Neural cell (in vitro differentiated cells): ENCODE measurements at regions not wholly inside any gene's neighbourhood (a gene's known extent, or its start where the extent isn't known, plus 50 kb on each side); places are given as distances from the start of the nearest gene placed in this dataset.

Experiments
- H2AFZ ChIP-seq: fragments of 200-600, 300-800 bp; sonication (generic), shearing (Covaris generic); 2 replicates; pipeline ENCODE4 v1.6.0; 2014; ENCODE audit warnings: low read depth, mild to moderate bottlenecking, antibody characterized with exemption, low read length, moderate library complexity
- H3F3A ChIP-seq: fragments of 200-600 bp; shearing (Covaris generic); 2 replicates; pipeline ENCODE4 v1.6.1; 2016; ENCODE audit warnings: mild to moderate bottlenecking, moderate library complexity, mixed read lengths, antibody characterized with exemption, low read length; ENCODE audit not compliant: insufficient read depth, poor library complexity, severe bottlenecking
- H3K27ac ChIP-seq: fragments of 200-600, 300-800 bp; sonication (generic), shearing (Covaris generic); 2 replicates; pipeline ENCODE4 v1.5.1; 2014; ENCODE audit warnings: mild to moderate bottlenecking, low read length, moderate library complexity
- H3K27me3 ChIP-seq: fragments of 300-800, 200-600 bp; sonication (generic), shearing (Covaris generic); 2 replicates; pipeline ENCODE4 v1.6.0; 2014; ENCODE audit warnings: mild to moderate bottlenecking, low read depth, low read length, moderate library complexity; ENCODE audit not compliant: insufficient read depth
- H3K36me3 ChIP-seq: fragments of 300-800, 200-600 bp; sonication (generic), shearing (Covaris generic); 2 replicates; pipeline ENCODE4 v1.5.1; 2014; ENCODE audit warnings: mild to moderate bottlenecking, antibody characterized with exemption, low read length, moderate library complexity; ENCODE audit not compliant: insufficient read depth
- H3K4me2 ChIP-seq: fragments of 300-800, 200-600 bp; sonication (generic), shearing (Covaris generic); 2 replicates; pipeline ENCODE4 v1.6.0; 2014; ENCODE audit warnings: mild to moderate bottlenecking, low read length
- H3K4me3 ChIP-seq: fragments of 300-800, 200-600 bp; sonication (generic), shearing (Covaris generic); 2 replicates; pipeline ENCODE4 v1.5.1; 2014; ENCODE audit warnings: mild to moderate bottlenecking, low read length, moderate library complexity
- H3K79me2 ChIP-seq: fragments of 200-600 bp; shearing (Covaris generic); replicated peaks from 2 replicates; pipeline ENCODE4 v1.6.0; 2014; ENCODE audit warnings: mild to moderate bottlenecking, low read length, moderate library complexity; ENCODE audit not compliant: insufficient read depth
- H3K9ac ChIP-seq: fragments of 300-800, 200-600 bp; sonication (generic), shearing (Covaris generic); 2 replicates; pipeline ENCODE4 v1.6.1; 2016; ENCODE audit warnings: mild to moderate bottlenecking, low read length, mixed read lengths
- H3K9me2 ChIP-seq: fragments of 200-600 bp; shearing (Covaris generic); 2 replicates; pipeline ENCODE4 v1.6.1; 2016; ENCODE audit warnings: mild to moderate bottlenecking, low read length, mixed read lengths; ENCODE audit not compliant: insufficient read depth
- H3K9me3 ChIP-seq: fragments of 200-600, 300-800 bp; sonication (generic), shearing (Covaris generic); 2 replicates; pipeline ENCODE4 v1.6.1; 2016; ENCODE audit warnings: mild to moderate bottlenecking, mixed run types, low read length, moderate library complexity, mixed read lengths
- H4K20me1 ChIP-seq: fragments of 200-600 bp; shearing (Covaris generic); 2 replicates; pipeline ENCODE4 v1.6.1; 2016; ENCODE audit warnings: mild to moderate bottlenecking, mixed run types; ENCODE audit not compliant: insufficient read depth
- CTCF ChIP-seq: fragments of 450-650 bp; IDR thresholded peaks from 2 replicates; pipeline ENCODE4 v1.5.1; 2014; ENCODE audit warnings: antibody characterized with exemption, mild to moderate bottlenecking, moderate library complexity; ENCODE audit not compliant: poor library complexity, severe bottlenecking
- EP300 ChIP-seq: fragments of 450-650 bp; conservative IDR thresholded peaks from 2 replicates; pipeline ENCODE4 v1.6.1; 2014; ENCODE audit warnings: antibody characterized with exemption, mild to moderate bottlenecking, moderate library complexity; ENCODE audit not compliant: poor library complexity, severe bottlenecking
- EZH2 ChIP-seq: fragments of 200-600, 300-800 bp; shearing (Covaris generic), sonication (generic); IDR thresholded peaks from 2 replicates; pipeline ENCODE4 v1.6.1; 2014; ENCODE audit warnings: antibody characterized with exemption, low read length, borderline replicate concordance, mild to moderate bottlenecking; ENCODE audit not compliant: insufficient read depth, poor library complexity, severe bottlenecking
- MXI1 ChIP-seq: fragments of 450-650 bp; conservative IDR thresholded peaks from 2 replicates; pipeline ENCODE4 v1.6.1; 2014; ENCODE audit warnings: antibody characterized with exemption, mild to moderate bottlenecking; ENCODE audit not compliant: poor library complexity, severe bottlenecking
- POLR2AphosphoS5 ChIP-seq: IDR thresholded peaks from 2 replicates; pipeline ENCODE4 v1.6.1; 2012
- RAD21 ChIP-seq: fragments of 450-650 bp; conservative IDR thresholded peaks from 2 replicates; pipeline ENCODE4 v1.6.1; 2014; ENCODE audit warnings: antibody characterized with exemption, mild to moderate bottlenecking, moderate library complexity
- REST ChIP-seq: IDR thresholded peaks from 2 replicates; pipeline ENCODE4 v1.6.1; 2012; ENCODE audit warnings: borderline replicate concordance
- SMC3 ChIP-seq: fragments of 450-650 bp; conservative IDR thresholded peaks from 2 replicates; pipeline ENCODE4 v1.6.1; 2014; ENCODE audit warnings: antibody characterized with exemption, mild to moderate bottlenecking, moderate library complexity; ENCODE audit not compliant: poor library complexity
- TAF1 ChIP-seq: IDR thresholded peaks from 2 replicates; pipeline ENCODE4 v1.6.1; 2012; ENCODE audit warnings: low read depth

GRCh38 chr5:27336817-27337216 is 298.4 kb upstream of the CDH9 start:
- TF ChIP-seq EP300, result no peak
- TF ChIP-seq TAF1, result no peak
- no peak for TF ChIP-seq MXI1

GRCh38 chr5:27328480-27328879 is 290.1 kb upstream of the CDH9 start:
- Histone ChIP-seq H3F3A (no peaks in the 10 kb centered on the region), H4K20me1 (no peaks in the 10 kb centered on the region), H3K9me2 (no peaks in the 10 kb centered on the region), H3K36me3 (no peaks in the 10 kb centered on the region), H3K79me2 (no peaks in the 10 kb centered on the region), H3K9ac (no peak overlapping the region), H3K27me3 (no peaks in the 10 kb centered on the region), H2AFZ (no peak overlapping the region), H3K9me3 (no peaks in the 10 kb centered on the region), H3K27ac (no peak overlapping the region), H3K4me2 (no peak overlapping the region), H3K4me3 (no peak overlapping the region)
- TF ChIP-seq TAF1 (no peak), SMC3 (no peak), POLR2AphosphoS5 (no peak), EP300 (no peak), REST (no peak), RAD21 (no peak)

More at GRCh38 chr5:27336817-27337216, 298.4 kb upstream of the CDH9 start:
- no peak overlapping the region for H3K4me3 ChIP-seq
- H3K79me2 ChIP-seq, result no peaks in the 10 kb centered on the region
- H4K20me1 ChIP-seq, result no peaks in the 10 kb centered on the region
- no peaks in the 10 kb centered on the region for H3K9me2 ChIP-seq
- H3K4me2 ChIP-seq, result no peak overlapping the region
- no peaks in the 10 kb centered on the region for H3K9me3 ChIP-seq
- no peaks in the 10 kb centered on the region for H3F3A ChIP-seq
- H2AFZ ChIP-seq, result no peak overlapping the region
- H3K9ac ChIP-seq, result no peak overlapping the region
- H3K27ac ChIP-seq, result no peak overlapping the region
- no peaks in the 10 kb centered on the region for H3K36me3 ChIP-seq
- H3K27me3 ChIP-seq, result no peaks in the 10 kb centered on the region

GRCh38 chr5:27325513-27325912 is 287.1 kb upstream of the CDH9 start:
- H3K9me2 ChIP-seq, result no peaks in the 10 kb centered on the region
- H4K20me1 ChIP-seq, result no peaks in the 10 kb centered on the region
- no peaks in the 10 kb centered on the region for H3K9me3 ChIP-seq
- H3K4me3 ChIP-seq, result no peak overlapping the region
- no peak overlapping the region for H2AFZ ChIP-seq
- TF ChIP-seq MXI1, result no peak
- no peak for TF ChIP-seq EP300
- TF ChIP-seq RAD21, result no peak
- TF ChIP-seq EZH2, result no peak
- TF ChIP-seq TAF1, result no peak
- no peak for TF ChIP-seq REST
- TF ChIP-seq POLR2AphosphoS5, result no peak
- no peak for TF ChIP-seq CTCF
- no peak for TF ChIP-seq SMC3
- no peak overlapping the region for H3K4me2 ChIP-seq
- no peaks in the 10 kb centered on the region for H3K36me3 ChIP-seq
- no peak overlapping the region for H3K9ac ChIP-seq
- no peaks in the 10 kb centered on the region for H3K27me3 ChIP-seq
- H3K79me2 ChIP-seq, result no peaks in the 10 kb centered on the region
- H3K27ac ChIP-seq, result no peak overlapping the region
- H3F3A ChIP-seq, result no peaks in the 10 kb centered on the region
